Hepatocyte (in vitro differentiated cells): ENCODE measurements at regions not wholly inside any gene's neighbourhood (a gene's known extent, or its start where the extent isn't known, plus 50 kb on each side); places are given as distances from the start of the nearest gene placed in this dataset.

Experiments
- CTCF ChIP-seq: fragments of 200-600 bp; sonication (generic); IDR thresholded peaks from 2 replicates; pipeline ENCODE4 v1.5.1; 2016; ENCODE audit warnings: antibody characterized with exemption, mild to moderate bottlenecking; ENCODE audit not compliant: poor library complexity
- EZH2 ChIP-seq: fragments of 200-600 bp; sonication (generic); IDR thresholded peaks from 2 replicates; pipeline ENCODE4 v1.6.1; 2016; ENCODE audit warnings: antibody characterized with exemption, mild to moderate bottlenecking, borderline replicate concordance
- EZH2phosphoT487 ChIP-seq: fragments of 200-600 bp; sonication (generic); IDR thresholded peaks from one replicate; pipeline ENCODE4 v1.6.1; 2018; ENCODE audit warnings: antibody characterized with exemption, mild to moderate bottlenecking, low read depth, moderate library complexity; ENCODE audit not compliant: unreplicated experiment, severe bottlenecking

DNA sequence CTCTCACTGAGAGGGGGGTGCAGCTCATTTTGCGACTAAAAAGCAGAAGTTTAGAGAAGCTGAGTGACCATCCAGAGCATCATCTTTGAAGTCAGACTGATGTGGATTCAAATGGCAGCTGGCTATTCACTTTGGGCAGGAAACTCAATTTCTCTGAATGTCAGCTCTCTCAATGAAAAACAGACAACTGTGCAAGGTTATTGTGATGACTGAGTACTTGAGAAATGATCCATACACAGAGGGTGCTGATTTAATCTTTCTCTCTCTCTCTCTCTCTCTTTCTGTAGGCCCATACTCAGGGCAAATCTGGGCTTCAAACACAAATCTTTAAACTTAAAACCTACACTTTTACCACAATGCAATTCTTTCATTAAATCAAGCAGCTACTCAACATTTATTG, 185.8 kb upstream of the SLIT2 start:
- TF ChIP-seq CTCF (no peak), EZH2 (no peak), EZH2phosphoT487 (no peak)
